ENCODE measurements at regions not wholly inside any gene's neighbourhood (a gene's known extent, or its start where the extent isn't known, plus 50 kb on each side); places are given as distances from the start of the nearest gene placed in this dataset.

GRCh38 chr9:106766616-106767015 lies 96.3 kb upstream of the ZNF462 start:
- Histone ChIP-seq H3F3A (ENCODE audit: low read depth) (no peaks in the 10 kb centered on the region), H3K4me2 (ENCODE audit: low read depth, low read length, poor library complexity, severe bottlenecking) (no peak overlapping the region), H4K20me1 (ENCODE audit: insufficient read depth, low read length, poor library complexity, severe bottlenecking) (no peaks in the 10 kb centered on the region), H3K4me1 (ENCODE audit: insufficient read depth, low read length, poor library complexity, severe bottlenecking) (no peaks in the 10 kb centered on the region), H3K27me3 (ENCODE audit: insufficient read depth, low read length, poor library complexity, severe bottlenecking) (no peaks in the 10 kb centered on the region), H3K4me3 (ENCODE audit: low read length, poor library complexity, severe bottlenecking) (no peak overlapping the region), H3K79me2 (ENCODE audit: insufficient read depth, low read length) (no peaks in the 10 kb centered on the region), H3K9me3 (ENCODE audit: insufficient read depth, low read depth, low read length) (no peaks in the 10 kb centered on the region), H2AFZ (ENCODE audit: low read length) (no peak overlapping the region), H3K9me2 (replicated peaks; ENCODE audit: low read depth, low read length) (no peaks in the 10 kb centered on the region), H3K36me3 (ENCODE audit: insufficient read depth, low read length) (no peaks in the 10 kb centered on the region), H3K9ac (ENCODE audit: low read depth, low read length, poor library complexity, severe bottlenecking) (no peak overlapping the region)
- TF ChIP-seq, protein P1, sequence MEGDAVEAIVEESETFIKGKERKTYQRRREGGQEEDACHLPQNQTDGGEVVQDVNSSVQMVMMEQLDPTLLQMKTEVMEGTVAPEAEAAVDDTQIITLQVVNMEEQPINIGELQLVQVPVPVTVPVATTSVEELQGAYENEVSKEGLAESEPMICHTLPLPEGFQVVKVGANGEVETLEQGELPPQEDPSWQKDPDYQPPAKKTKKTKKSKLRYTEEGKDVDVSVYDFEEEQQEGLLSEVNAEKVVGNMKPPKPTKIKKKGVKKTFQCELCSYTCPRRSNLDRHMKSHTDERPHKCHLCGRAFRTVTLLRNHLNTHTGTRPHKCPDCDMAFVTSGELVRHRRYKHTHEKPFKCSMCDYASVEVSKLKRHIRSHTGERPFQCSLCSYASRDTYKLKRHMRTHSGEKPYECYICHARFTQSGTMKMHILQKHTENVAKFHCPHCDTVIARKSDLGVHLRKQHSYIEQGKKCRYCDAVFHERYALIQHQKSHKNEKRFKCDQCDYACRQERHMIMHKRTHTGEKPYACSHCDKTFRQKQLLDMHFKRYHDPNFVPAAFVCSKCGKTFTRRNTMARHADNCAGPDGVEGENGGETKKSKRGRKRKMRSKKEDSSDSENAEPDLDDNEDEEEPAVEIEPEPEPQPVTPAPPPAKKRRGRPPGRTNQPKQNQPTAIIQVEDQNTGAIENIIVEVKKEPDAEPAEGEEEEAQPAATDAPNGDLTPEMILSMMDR (conservative IDR thresholded peaks at IDR 0.05; ENCODE audit: low read length), result no peak
- TF ChIP-seq EZH2phosphoT487 (IDR thresholded peaks at IDR 0.05; ENCODE audit: borderline replicate concordance), result no peak

DNA sequence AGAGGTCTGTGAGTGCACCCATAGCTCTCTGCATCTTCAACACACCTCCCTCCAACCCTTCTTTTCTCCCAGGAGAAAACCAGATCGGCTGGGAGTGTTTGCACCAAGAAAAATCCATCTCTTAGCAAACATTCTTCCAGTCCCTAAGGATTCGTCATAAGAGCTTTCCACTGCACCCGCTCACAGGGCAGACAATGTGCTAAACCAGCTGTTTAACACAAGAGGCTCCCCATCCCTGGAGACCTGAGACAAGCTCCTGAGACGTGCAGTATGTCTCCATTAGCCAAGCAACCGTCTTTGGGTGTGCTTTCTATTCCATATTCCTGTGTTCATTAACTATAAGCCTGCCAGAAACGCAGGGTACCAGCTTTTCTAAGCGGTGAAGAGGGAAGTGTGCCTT lies 93.6 kb upstream of the ZNF462 start:
- H3K4me1 ChIP-seq (ENCODE audit: insufficient read depth, low read length, poor library complexity, severe bottlenecking), result no peaks in the 10 kb centered on the region
- no peaks in the 10 kb centered on the region for H4K20me1 ChIP-seq (ENCODE audit: insufficient read depth, low read length, poor library complexity, severe bottlenecking)
- H3K79me2 ChIP-seq (ENCODE audit: insufficient read depth, low read length), result no peaks in the 10 kb centered on the region
- TF ChIP-seq EZH2phosphoT487 (IDR thresholded peaks at IDR 0.05; ENCODE audit: borderline replicate concordance), result no peak
- TF ChIP-seq, protein P1 (conservative IDR thresholded peaks at IDR 0.05; ENCODE audit: low read length), result no peak
- no peak overlapping the region for H3K9ac ChIP-seq (ENCODE audit: low read depth, low read length, poor library complexity, severe bottlenecking)
- H3K4me2 ChIP-seq (ENCODE audit: low read depth, low read length, poor library complexity, severe bottlenecking), result no peak overlapping the region
- H3K9me2 ChIP-seq (replicated peaks; ENCODE audit: low read depth, low read length), result no peaks in the 10 kb centered on the region
- no peaks in the 10 kb centered on the region for H3K9me3 ChIP-seq (ENCODE audit: insufficient read depth, low read depth, low read length)
- H3K36me3 ChIP-seq (ENCODE audit: insufficient read depth, low read length), result no peaks in the 10 kb centered on the region
- H2AFZ ChIP-seq (ENCODE audit: low read length), result no peak overlapping the region
- H3K4me3 ChIP-seq (ENCODE audit: low read length, poor library complexity, severe bottlenecking), result no peak overlapping the region
- H3F3A ChIP-seq (ENCODE audit: low read depth), result no peaks in the 10 kb centered on the region
- no peaks in the 10 kb centered on the region for H3K27me3 ChIP-seq (ENCODE audit: insufficient read depth, low read length, poor library complexity, severe bottlenecking)

- H3K36me3 ChIP-seq (ENCODE audit: insufficient read depth, low read length), result no peaks in the 10 kb centered on the region
- TF ChIP-seq, protein P1 (conservative IDR thresholded peaks at IDR 0.05; ENCODE audit: low read length), result no peak
- TF ChIP-seq EZH2phosphoT487 (IDR thresholded peaks at IDR 0.05; ENCODE audit: borderline replicate concordance), result no peak
Observed at GRCh38 chr9:106771608-106772007, 91.4 kb upstream of the ZNF462 start.

More at GRCh38 chr9:106771608-106772007, 91.4 kb upstream of the ZNF462 start:
- no peaks in the 10 kb centered on the region for H3K9me2 ChIP-seq (replicated peaks; ENCODE audit: low read depth, low read length)
- no peak overlapping the region for H3K4me2 ChIP-seq (ENCODE audit: low read depth, low read length, poor library complexity, severe bottlenecking)
- H3K79me2 ChIP-seq (ENCODE audit: insufficient read depth, low read length), result no peaks in the 10 kb centered on the region
- no peaks in the 10 kb centered on the region for H3K4me1 ChIP-seq (ENCODE audit: insufficient read depth, low read length, poor library complexity, severe bottlenecking)
- H4K20me1 ChIP-seq (ENCODE audit: insufficient read depth, low read length, poor library complexity, severe bottlenecking), result no peaks in the 10 kb centered on the region
- no peak overlapping the region for H2AFZ ChIP-seq (ENCODE audit: low read length)
- H3K9me3 ChIP-seq (ENCODE audit: insufficient read depth, low read depth, low read length), result no peaks in the 10 kb centered on the region
- no peaks in the 10 kb centered on the region for H3K27me3 ChIP-seq (ENCODE audit: insufficient read depth, low read length, poor library complexity, severe bottlenecking)
- H3K4me3 ChIP-seq (ENCODE audit: low read length, poor library complexity, severe bottlenecking), result no peak overlapping the region
- H3K9ac ChIP-seq (ENCODE audit: low read depth, low read length, poor library complexity, severe bottlenecking), result no peak overlapping the region
- H3F3A ChIP-seq (ENCODE audit: low read depth), result no peaks in the 10 kb centered on the region

Data from Loucy (cell line).